ENCODE measurements at regions not wholly inside any gene's neighbourhood (a gene's known extent, or its start where the extent isn't known, plus 50 kb on each side); places are given as distances from the start of the nearest gene placed in this dataset.
"Not testable (repeated sequence)": the region's sequence is repeated elsewhere in the genome, so short reads cannot be mapped to it uniquely, and the experiment has no call there.

- H3K36me3 Mint-ChIP-seq: no peaks in the 10 kb centered on the region
- H3K4me3 Mint-ChIP-seq: no peak overlapping the region
- peaks cover 9% of the 10 kb centered on the region for H3K27me3 Mint-ChIP-seq
- no peak for ATAC-seq
- no peak overlapping the region for H3K27ac Mint-ChIP-seq
- no peaks in the 10 kb centered on the region for H3K9me3 Mint-ChIP-seq
- H3K4me1 Mint-ChIP-seq: peaks cover 19% of the 10 kb centered on the region
Observed at GRCh38 chr6:6861995-6862394, 245.8 kb upstream of the RREB1 start.

DNA sequence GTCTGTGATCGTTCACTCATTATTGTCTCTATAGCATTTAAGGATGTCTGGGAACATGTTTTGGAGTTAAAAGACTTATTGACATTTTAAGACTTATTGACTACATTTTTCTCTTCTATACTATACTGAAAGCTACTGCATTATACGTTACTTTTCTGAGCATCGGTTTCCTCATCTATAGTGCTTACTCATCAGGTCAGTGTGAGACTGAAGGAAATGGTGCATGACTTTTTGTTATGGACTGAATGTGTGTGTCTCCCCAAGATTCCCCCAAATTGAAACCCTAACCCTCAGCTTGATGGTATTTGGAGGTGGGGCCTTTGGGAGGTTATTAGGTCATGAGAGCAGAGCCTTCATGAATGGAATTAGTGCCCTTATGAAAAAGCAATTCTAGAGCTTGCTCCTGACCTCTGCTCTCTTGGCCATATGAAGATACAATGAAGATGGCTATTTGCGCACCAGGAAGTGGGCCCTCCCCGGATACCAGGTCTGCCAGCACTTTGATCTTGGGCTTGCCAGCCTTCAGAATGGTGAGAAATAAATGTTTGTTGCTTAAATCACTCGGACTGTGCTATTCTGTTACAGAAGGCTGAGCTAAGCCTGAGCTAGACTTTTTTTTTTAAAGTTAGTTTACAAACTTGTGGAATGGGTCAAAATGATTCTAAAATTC, 243.7 kb upstream of the RREB1 start:
- no peaks in the 10 kb centered on the region for H3K4me1 Mint-ChIP-seq

DNA sequence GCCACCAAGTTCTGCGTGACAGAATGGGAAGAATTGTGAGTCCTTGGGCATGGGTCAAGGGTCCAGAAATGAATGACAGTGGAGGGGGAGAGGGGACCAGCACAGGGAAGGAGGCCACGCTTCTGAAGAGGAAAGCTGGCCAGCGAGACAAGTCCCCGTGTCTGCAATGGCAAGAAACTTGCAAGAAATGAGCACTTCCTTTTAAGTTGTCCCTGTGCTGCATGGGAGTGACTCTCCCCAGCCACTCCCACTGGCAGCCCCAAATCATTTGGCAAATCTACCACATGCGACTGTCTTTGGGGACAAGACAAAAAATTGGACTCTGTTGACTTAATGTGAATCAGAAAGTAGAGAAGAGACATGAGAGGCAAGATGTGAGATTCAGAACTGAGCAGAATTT, 242.2 kb upstream of the RREB1 start:
- no peaks in the 10 kb centered on the region for H3K4me1 Mint-ChIP-seq
- H3K36me3 Mint-ChIP-seq: no peaks in the 10 kb centered on the region
- no peak for ATAC-seq
- H3K4me3 Mint-ChIP-seq: no peak overlapping the region
- peaks cover 19% of the 10 kb centered on the region for H3K27me3 Mint-ChIP-seq
- H3K9me3 Mint-ChIP-seq: no peaks in the 10 kb centered on the region
- H3K27ac Mint-ChIP-seq: no peak overlapping the region

More for the DNA sequence above, 243.7 kb upstream of the RREB1 start:
- Mint-ChIP-seq H3K27ac (no peak overlapping the region), H3K4me3 (no peak overlapping the region), H3K9me3 (no peaks in the 10 kb centered on the region), H3K36me3 (no peaks in the 10 kb centered on the region), H3K27me3 (peaks cover 15% of the 10 kb centered on the region)
- ATAC-seq: no peak

- H3K9me3 Mint-ChIP-seq: no peaks in the 10 kb centered on the region
- H3K4me1 Mint-ChIP-seq: no peaks in the 10 kb centered on the region
- H3K4me3 Mint-ChIP-seq: no peak overlapping the region
- ATAC-seq: no peak
- H3K27me3 Mint-ChIP-seq: peaks cover 19% of the 10 kb centered on the region
- no peak overlapping the region for H3K27ac Mint-ChIP-seq
- H3K36me3 Mint-ChIP-seq: no peaks in the 10 kb centered on the region
Observed at GRCh38 chr6:6866656-6867403, 240.9 kb upstream of the RREB1 start.

GRCh38 chr6:6867404-6867799, 240.4 kb upstream of the RREB1 start:
- no peak for ATAC-seq
- peaks cover 19% of the 10 kb centered on the region for H3K27me3 Mint-ChIP-seq
- no peaks in the 10 kb centered on the region for H3K9me3 Mint-ChIP-seq
- H3K36me3 Mint-ChIP-seq: no peaks in the 10 kb centered on the region
- no peak overlapping the region for H3K4me3 Mint-ChIP-seq
- no peaks in the 10 kb centered on the region for H3K4me1 Mint-ChIP-seq
- no peak overlapping the region for H3K27ac Mint-ChIP-seq

- Mint-ChIP-seq H3K27ac (no peak overlapping the region), H3K4me3 (no peak overlapping the region), H3K36me3 (no peaks in the 10 kb centered on the region), H3K4me1 (no peaks in the 10 kb centered on the region), H3K27me3 (peaks cover 19% of the 10 kb centered on the region), H3K9me3 (no peaks in the 10 kb centered on the region)
- no peak for ATAC-seq
Observed at GRCh38 chr6:6869094-6869493, 238.7 kb upstream of the RREB1 start.

DNA sequence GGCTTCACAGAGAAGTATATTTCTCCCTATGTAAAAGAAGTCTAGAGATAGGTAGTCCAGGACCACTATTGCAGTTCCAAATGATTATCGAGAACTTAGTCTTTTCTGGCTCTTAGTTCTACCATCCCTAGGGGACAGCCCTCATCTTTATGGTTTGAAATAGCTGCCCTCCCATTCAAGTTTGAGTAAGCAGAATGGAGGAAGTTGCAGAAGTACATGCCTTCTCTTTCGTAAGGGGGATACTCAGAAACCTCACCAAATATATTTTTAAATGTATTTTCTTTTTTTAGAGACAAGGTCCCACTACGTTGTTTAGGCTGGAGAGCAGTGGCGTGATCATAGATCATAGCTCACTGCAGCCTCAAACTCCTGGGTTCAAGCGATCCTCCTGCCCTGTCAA, 236.8 kb upstream of the RREB1 start:
- H3K4me1 Mint-ChIP-seq: no peaks in the 10 kb centered on the region
- H3K36me3 Mint-ChIP-seq: no peaks in the 10 kb centered on the region
- peaks cover 9% of the 10 kb centered on the region for H3K27me3 Mint-ChIP-seq
- no peak overlapping the region for H3K4me3 Mint-ChIP-seq
- no peak overlapping the region for H3K27ac Mint-ChIP-seq
- no peaks in the 10 kb centered on the region for H3K9me3 Mint-ChIP-seq
- no peak for ATAC-seq

DNA sequence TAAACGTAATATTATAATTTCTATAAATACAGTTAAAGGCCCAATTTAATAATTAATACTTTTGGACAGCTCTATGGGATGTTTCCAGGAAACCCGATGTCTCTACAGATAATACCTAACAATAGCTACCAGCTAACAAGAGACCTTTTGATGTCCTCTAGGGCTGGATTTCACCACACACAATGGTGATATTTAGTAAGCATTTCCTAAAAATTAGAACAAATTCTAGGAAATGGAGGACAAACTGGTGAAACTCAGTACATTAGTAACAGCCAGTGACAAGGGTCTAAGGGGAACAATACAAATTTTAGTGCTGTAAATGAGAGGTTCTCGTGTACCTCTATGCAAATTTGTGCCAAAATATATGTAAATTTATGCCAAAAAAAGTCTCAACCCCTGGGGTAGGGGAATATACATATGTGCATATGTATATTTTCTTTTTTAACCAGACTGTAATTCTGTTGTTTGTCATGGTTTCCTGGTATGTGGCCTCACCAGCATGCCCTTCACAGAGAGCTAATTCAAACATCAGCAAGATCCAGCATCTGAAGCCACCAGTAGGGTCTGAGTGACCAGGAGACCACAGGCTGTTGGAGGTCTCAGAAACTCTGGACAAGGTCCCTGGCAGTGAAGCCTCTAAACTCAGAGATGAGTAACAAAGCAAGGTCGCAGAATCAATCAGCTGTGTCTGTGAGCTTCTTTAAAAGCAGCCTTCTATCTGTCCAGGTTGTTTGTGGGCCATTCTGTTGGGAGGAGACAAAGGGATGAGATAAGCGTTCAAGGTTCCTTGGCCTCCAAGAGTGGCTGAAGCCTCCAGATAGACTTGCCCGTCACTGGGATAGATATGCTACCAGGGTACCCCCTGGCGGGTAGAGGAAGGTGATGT, 235.1 kb upstream of the RREB1 start:
- Mint-ChIP-seq H3K27me3 (peaks cover 9% of the 10 kb centered on the region), H3K4me1 (no peaks in the 10 kb centered on the region), H3K4me3 (no peak overlapping the region), H3K9me3 (no peaks in the 10 kb centered on the region), H3K27ac (no peak overlapping the region), H3K36me3 (no peaks in the 10 kb centered on the region)
- ATAC-seq: no peak

- no peaks in the 10 kb centered on the region for H3K36me3 Mint-ChIP-seq
- no peak overlapping the region for H3K4me3 Mint-ChIP-seq
- no peak for ATAC-seq
- H3K27ac Mint-ChIP-seq: no peak overlapping the region
- peaks cover 7% of the 10 kb centered on the region for H3K27me3 Mint-ChIP-seq
- H3K9me3 Mint-ChIP-seq: no peaks in the 10 kb centered on the region
- no peaks in the 10 kb centered on the region for H3K4me1 Mint-ChIP-seq
Observed at GRCh38 chr6:6873778-6874177, 234.0 kb upstream of the RREB1 start.

DNA sequence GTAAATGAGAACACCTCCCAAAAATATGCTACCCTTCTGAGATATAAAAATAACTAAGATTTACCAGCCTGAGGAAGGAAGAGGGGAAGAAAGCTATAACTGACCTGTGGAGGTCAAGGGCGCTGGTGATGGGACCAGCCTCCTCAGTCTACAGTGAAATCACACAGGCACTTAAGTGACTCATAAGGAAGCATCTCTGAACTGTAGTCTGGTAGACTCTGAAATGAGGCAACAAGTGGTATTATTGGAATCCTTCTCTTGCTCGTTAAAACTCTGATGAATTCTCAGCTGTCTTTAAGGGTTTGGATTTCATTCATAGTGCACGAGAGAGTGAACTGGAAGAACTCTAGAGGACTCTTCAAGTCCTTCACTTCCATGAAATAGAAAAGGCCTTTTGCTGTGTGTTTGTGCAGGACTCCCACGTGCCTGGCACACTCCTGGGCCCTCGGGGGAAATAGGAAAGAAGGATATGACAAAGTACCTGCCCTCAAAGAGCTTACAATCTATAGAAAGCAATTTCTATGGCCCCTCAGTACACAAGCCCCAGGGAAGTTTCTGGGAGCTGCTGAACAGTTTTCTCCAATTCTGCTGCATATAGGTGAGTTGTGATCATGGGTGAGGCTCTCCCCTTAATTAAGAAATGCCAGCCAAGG, 231.8 kb upstream of the RREB1 start:
- Mint-ChIP-seq H3K9me3 (no peaks in the 10 kb centered on the region), H3K27me3 (no peaks in the 10 kb centered on the region), H3K27ac (no peak overlapping the region), H3K4me1 (peaks cover 10% of the 10 kb centered on the region), H3K4me3 (no peak overlapping the region), H3K36me3 (no peaks in the 10 kb centered on the region)
- ATAC-seq: no peak

GRCh38 chr6:6877792-6878191, 230.0 kb upstream of the RREB1 start:
- not testable (repeated sequence) for H3K27ac Mint-ChIP-seq, ATAC-seq, H3K9me3 Mint-ChIP-seq, H3K36me3 Mint-ChIP-seq, H3K27me3 Mint-ChIP-seq, H3K4me3 Mint-ChIP-seq
- peaks cover 16% of the 10 kb centered on the region for H3K4me1 Mint-ChIP-seq

- no peak overlapping the region for H3K4me3 Mint-ChIP-seq
- peak; percentile 55 for ATAC-seq
- no peaks in the 10 kb centered on the region for H3K27me3 Mint-ChIP-seq
- peak overlapping the region; percentile 46 for H3K27ac Mint-ChIP-seq
- H3K36me3 Mint-ChIP-seq: no peaks in the 10 kb centered on the region
- H3K4me1 Mint-ChIP-seq: peaks cover 19% of the 10 kb centered on the region
- H3K9me3 Mint-ChIP-seq: no peaks in the 10 kb centered on the region
Observed at GRCh38 chr6:6878887-6879585, 228.7 kb upstream of the RREB1 start.

DNA sequence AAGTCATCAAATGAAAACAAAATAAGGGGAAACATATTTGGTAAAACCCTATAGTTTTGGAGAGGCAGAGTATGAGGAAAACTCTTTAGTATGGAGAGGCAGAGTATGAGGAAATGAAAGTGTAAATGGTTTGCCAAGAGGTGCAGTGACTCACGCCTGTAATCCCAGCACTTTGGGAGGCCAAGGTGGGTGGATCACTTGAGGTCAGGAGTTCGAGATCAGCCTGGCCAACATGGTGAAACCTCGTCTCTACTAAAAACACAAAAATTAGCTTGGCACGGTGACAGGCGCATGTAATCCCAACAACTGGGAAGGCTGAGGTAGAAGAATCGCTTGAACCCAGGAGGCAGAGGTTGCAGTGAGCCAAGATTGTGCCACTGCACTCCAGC, 228.2 kb upstream of the RREB1 start:
- Mint-ChIP-seq H3K4me1 (peaks cover 19% of the 10 kb centered on the region), H3K27ac (peak overlapping the region; percentile 46)
- H3K36me3 Mint-ChIP-seq, ATAC-seq, H3K4me3 Mint-ChIP-seq, H3K27me3 Mint-ChIP-seq, H3K9me3 Mint-ChIP-seq: not testable (repeated sequence)

GRCh38 chr6:6880745-6881437, 226.9 kb upstream of the RREB1 start:
- ATAC-seq: no peak
- Mint-ChIP-seq H3K27me3 (no peaks in the 10 kb centered on the region), H3K4me1 (peaks cover 19% of the 10 kb centered on the region), H3K4me3 (no peak overlapping the region), H3K9me3 (no peaks in the 10 kb centered on the region), H3K36me3 (no peaks in the 10 kb centered on the region), H3K27ac (no peak overlapping the region)
